B cell (primary cell): ENCODE measurements at regions not wholly inside any gene's neighbourhood (a gene's known extent, or its start where the extent isn't known, plus 50 kb on each side); places are given as distances from the start of the nearest gene placed in this dataset.

ENCODE experiments used
- EZH2 ChIP-seq: IDR thresholded peaks from 2 replicates; pipeline ENCODE4 v1.6.1; 2012; ENCODE audit warnings: borderline replicate concordance, low read depth, mild to moderate bottlenecking, moderate library complexity, low read length; ENCODE audit not compliant: insufficient read depth, poor library complexity, severe bottlenecking
- TF ChIP-seq, protein P1 (sequence below): fragments of 200-600 bp; IDR thresholded peaks from one replicate; pipeline ENCODE4 v1.8.0; 2022; ENCODE audit warnings: antibody characterized with exemption, mild to moderate bottlenecking

DNA sequence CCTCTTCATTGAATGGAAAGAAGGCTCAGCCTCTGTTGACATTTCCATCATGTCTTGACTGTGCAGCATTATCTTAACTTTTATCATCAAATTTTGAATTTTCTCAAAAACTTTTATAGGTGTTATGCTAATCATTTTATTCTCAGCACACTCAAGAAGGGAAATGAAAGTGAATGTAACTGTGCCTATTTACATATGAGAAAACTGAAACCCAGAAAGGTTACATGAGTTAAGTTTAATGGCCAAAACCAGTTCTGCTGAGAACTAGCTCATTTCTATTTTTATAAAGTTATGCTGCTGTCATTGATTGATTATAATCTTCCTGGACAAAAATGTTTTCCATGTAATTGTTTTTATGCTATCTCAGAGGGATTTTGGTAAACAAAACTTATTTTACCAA, 618.8 kb upstream of the NRXN1 start:
- TF ChIP-seq, protein P1, sequence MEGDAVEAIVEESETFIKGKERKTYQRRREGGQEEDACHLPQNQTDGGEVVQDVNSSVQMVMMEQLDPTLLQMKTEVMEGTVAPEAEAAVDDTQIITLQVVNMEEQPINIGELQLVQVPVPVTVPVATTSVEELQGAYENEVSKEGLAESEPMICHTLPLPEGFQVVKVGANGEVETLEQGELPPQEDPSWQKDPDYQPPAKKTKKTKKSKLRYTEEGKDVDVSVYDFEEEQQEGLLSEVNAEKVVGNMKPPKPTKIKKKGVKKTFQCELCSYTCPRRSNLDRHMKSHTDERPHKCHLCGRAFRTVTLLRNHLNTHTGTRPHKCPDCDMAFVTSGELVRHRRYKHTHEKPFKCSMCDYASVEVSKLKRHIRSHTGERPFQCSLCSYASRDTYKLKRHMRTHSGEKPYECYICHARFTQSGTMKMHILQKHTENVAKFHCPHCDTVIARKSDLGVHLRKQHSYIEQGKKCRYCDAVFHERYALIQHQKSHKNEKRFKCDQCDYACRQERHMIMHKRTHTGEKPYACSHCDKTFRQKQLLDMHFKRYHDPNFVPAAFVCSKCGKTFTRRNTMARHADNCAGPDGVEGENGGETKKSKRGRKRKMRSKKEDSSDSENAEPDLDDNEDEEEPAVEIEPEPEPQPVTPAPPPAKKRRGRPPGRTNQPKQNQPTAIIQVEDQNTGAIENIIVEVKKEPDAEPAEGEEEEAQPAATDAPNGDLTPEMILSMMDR, result no peak
- TF ChIP-seq EZH2, result no peak
